ENCODE measurements at regions not wholly inside any gene's neighbourhood (a gene's known extent, or its start where the extent isn't known, plus 50 kb on each side); places are given as distances from the start of the nearest gene placed in this dataset.

DNA sequence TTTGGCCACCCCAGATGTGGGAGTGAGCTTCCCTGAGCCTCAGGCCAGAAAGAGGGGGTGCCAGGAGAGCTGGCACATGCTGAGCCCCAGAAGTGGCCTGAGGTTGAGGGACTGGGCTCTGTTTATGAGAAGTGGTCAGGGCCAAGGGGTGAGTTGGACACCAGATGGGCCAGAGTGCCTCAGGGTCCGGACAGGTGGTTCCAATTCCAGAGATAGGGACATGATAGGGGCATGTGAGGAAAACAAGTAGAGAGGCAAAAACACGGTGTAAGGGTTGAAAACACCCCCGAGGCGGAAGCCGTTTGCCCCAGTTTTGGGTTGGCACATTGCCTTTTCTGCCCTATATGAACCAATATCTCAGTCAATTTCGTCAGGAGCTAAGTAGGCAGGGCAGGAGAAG, 125.6 kb upstream of the NFIB start:
- TF ChIP-seq FOXJ2 (tag; IDR thresholded peaks at IDR 0.05) (no peak), NR3C1 (CRISPR knock-in tag; IDR thresholded peaks at IDR 0.05) (no peak), ELF2 (CRISPR knock-in tag; IDR thresholded peaks at IDR 0.05) (no peak), ZEB2 (IDR thresholded peaks at IDR 0.05) (no peak), MAZ (CRISPR knock-in tag; conservative IDR thresholded peaks at IDR 0.05 in 1 of 2, IDR thresholded peaks at IDR 0.05 in 1 of 2) (no peak), PHTF2 (CRISPR knock-in tag; IDR thresholded peaks at IDR 0.05) (no peak), ZNF695 (CRISPR knock-in tag; IDR thresholded peaks at IDR 0.05) (no peak), SMARCA5 (IDR thresholded peaks at IDR 0.05) (no peak), HDAC2 (IDR thresholded peaks at IDR 0.05) (no peak), ZNF316 (IDR thresholded peaks at IDR 0.05) (no peak), JUNB (CRISPR knock-in tag; conservative IDR thresholded peaks at IDR 0.05) (no peak), NFIX (CRISPR knock-in tag; IDR thresholded peaks at IDR 0.05; ENCODE audit: low read depth) (no peak), POLR2G (IDR thresholded peaks at IDR 0.05; ENCODE audit: low read depth, low read length) (no peak)
- TF ChIP-seq, protein P1, sequence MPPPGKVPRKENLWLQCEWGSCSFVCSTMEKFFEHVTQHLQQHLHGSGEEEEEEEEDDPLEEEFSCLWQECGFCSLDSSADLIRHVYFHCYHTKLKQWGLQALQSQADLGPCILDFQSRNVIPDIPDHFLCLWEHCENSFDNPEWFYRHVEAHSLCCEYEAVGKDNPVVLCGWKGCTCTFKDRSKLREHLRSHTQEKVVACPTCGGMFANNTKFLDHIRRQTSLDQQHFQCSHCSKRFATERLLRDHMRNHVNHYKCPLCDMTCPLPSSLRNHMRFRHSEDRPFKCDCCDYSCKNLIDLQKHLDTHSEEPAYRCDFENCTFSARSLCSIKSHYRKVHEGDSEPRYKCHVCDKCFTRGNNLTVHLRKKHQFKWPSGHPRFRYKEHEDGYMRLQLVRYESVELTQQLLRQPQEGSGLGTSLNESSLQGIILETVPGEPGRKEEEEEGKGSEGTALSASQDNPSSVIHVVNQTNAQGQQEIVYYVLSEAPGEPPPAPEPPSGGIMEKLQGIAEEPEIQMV (tag; conservative IDR thresholded peaks at IDR 0.05; ENCODE audit: low read depth): no peak
- TF ChIP-seq, protein P2, sequence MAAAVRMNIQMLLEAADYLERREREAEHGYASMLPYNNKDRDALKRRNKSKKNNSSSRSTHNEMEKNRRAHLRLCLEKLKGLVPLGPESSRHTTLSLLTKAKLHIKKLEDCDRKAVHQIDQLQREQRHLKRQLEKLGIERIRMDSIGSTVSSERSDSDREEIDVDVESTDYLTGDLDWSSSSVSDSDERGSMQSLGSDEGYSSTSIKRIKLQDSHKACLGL (CRISPR knock-in tag; IDR thresholded peaks at IDR 0.05; ENCODE audit: borderline replicate concordance, poor library complexity, severe bottlenecking): no peak
- TF ChIP-seq, protein P3, sequence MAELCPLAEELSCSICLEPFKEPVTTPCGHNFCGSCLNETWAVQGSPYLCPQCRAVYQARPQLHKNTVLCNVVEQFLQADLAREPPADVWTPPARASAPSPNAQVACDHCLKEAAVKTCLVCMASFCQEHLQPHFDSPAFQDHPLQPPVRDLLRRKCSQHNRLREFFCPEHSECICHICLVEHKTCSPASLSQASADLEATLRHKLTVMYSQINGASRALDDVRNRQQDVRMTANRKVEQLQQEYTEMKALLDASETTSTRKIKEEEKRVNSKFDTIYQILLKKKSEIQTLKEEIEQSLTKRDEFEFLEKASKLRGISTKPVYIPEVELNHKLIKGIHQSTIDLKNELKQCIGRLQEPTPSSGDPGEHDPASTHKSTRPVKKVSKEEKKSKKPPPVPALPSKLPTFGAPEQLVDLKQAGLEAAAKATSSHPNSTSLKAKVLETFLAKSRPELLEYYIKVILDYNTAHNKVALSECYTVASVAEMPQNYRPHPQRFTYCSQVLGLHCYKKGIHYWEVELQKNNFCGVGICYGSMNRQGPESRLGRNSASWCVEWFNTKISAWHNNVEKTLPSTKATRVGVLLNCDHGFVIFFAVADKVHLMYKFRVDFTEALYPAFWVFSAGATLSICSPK (IDR thresholded peaks at IDR 0.05; ENCODE audit: borderline replicate concordance): no peak
- no peak overlapping the region for H3K4me3 ChIP-seq
- ChIA-PET CTCF (ENCODE audit: low intra/inter-chr PET ratio) (no interaction called here), POLR2A (no interaction called here)
- H3K9me1 ChIP-seq (ENCODE audit: control insufficient read depth, insufficient read depth, low read length): no peaks in the 10 kb centered on the region
- H3K27me3 ChIP-seq (ENCODE audit: control insufficient read depth in 2 of 2, insufficient read depth in 2 of 2, low read length in 2 of 2): no peaks in the 10 kb centered on the region
- intact Hi-C loops (cut with micrococcal nuclease): no loop called here
- in situ Hi-C loops (cut with MboI): loop anchor here (25.0 kb wide), 2 partner anchors 698 to 1002 kb away; no protein-coding TSS in a partner anchor
- no peaks in the 10 kb centered on the region for H3K79me2 ChIP-seq (ENCODE audit: control insufficient read depth, insufficient read depth, low read length)
- H3K36me3 ChIP-seq (ENCODE audit: control insufficient read depth, insufficient read depth, low read length): no peaks in the 10 kb centered on the region
- H4K20me1 ChIP-seq (replicated peaks; ENCODE audit: control insufficient read depth, insufficient read depth, low read length): no peaks in the 10 kb centered on the region
- peaks cover 0 to 7% of the 10 kb centered on the region in 2 experiments; a peak in 3 of 5 replicates for H3K4me1 ChIP-seq (replicated peaks in 1 of 2; ENCODE audit: control insufficient read depth in 2 of 2, insufficient read depth in 2 of 2, low read length in 2 of 2)
- ATAC-seq (no peak), FAIRE-seq (no peak), DNase-seq (ENCODE audit: extremely low read depth in 1 of 4, low spot score in 3 of 4) (no peak)
- no peak overlapping the region for H3K9ac ChIP-seq (ENCODE audit: insufficient read depth in 1 of 2, low read depth in 2 of 2, low read length in 2 of 2)
- no peak overlapping the region for H3K27ac ChIP-seq (ENCODE audit: extremely low read depth, low read depth, low read length)
- 71% methylated on average over 5 of the region's 6 CpGs for WGBS (ENCODE audit: insufficient coverage, low coverage, missing lambda C conversion rate)
- no peak overlapping the region for H3K4me2 ChIP-seq (ENCODE audit: insufficient read depth, low read length)
- no peak overlapping the region for H2AFZ ChIP-seq (ENCODE audit: low read depth, low read length)
- BruUV-seq (replicated peaks): no TSS peak
- no peaks in the 10 kb centered on the region for H3K9me3 ChIP-seq (replicated peaks; ENCODE audit: control insufficient read depth, insufficient read depth, low read depth, low read length)

Measured in K562 (cell line).